ENCODE measurements at regions not wholly inside any gene's neighbourhood (a gene's known extent, or its start where the extent isn't known, plus 50 kb on each side); places are given as distances from the start of the nearest gene placed in this dataset.

GRCh38 chr6:92495242-92495641 is 924.1 kb downstream of the EPHA7 start:
- Mint-ChIP-seq H3K4me1 (no peaks in the 10 kb centered on the region), H3K36me3 (ENCODE audit: low read depth) (no peaks in the 10 kb centered on the region), H3K9me3 (no peaks in the 10 kb centered on the region), H3K27ac (no peak overlapping the region), H3K27me3 (ENCODE audit: low read depth) (no peaks in the 10 kb centered on the region), H3K4me3 (no peak overlapping the region)
- no peak for TF ChIP-seq CTCF (IDR thresholded peaks at IDR 0.05; ENCODE audit: unreplicated experiment in 3 of 3)

- H3K27me3 Mint-ChIP-seq (ENCODE audit: low read depth), result no peaks in the 10 kb centered on the region
- peaks cover 25% of the 10 kb centered on the region for H3K9me3 Mint-ChIP-seq
- H3K27ac Mint-ChIP-seq, result no peak overlapping the region
- H3K4me3 Mint-ChIP-seq, result no peak overlapping the region
- TF ChIP-seq CTCF (IDR thresholded peaks at IDR 0.05; ENCODE audit: unreplicated experiment in 3 of 3), result no peak
- H3K36me3 Mint-ChIP-seq (ENCODE audit: low read depth), result peaks cover 4% of the 10 kb centered on the region
- H3K4me1 Mint-ChIP-seq, result peaks cover 5% of the 10 kb centered on the region
Observed at GRCh38 chr6:92485487-92485886, 933.9 kb downstream of the EPHA7 start.

- no peak for TF ChIP-seq CTCF (IDR thresholded peaks at IDR 0.05; ENCODE audit: unreplicated experiment in 3 of 3)
- Mint-ChIP-seq H3K36me3 (ENCODE audit: low read depth) (no peaks in the 10 kb centered on the region), H3K27me3 (ENCODE audit: low read depth) (no peaks in the 10 kb centered on the region), H3K27ac (no peak overlapping the region), H3K9me3 (peaks cover 12% of the 10 kb centered on the region), H3K4me1 (peaks cover 5% of the 10 kb centered on the region), H3K4me3 (no peak overlapping the region)
Observed at GRCh38 chr6:92479831-92480230, 939.5 kb downstream of the EPHA7 start.

- H3K27me3 Mint-ChIP-seq (ENCODE audit: low read depth), result no peaks in the 10 kb centered on the region
- H3K27ac Mint-ChIP-seq, result no peak overlapping the region
- TF ChIP-seq CTCF (IDR thresholded peaks at IDR 0.05; ENCODE audit: unreplicated experiment in 3 of 3), result no peak
- H3K4me3 Mint-ChIP-seq, result no peak overlapping the region
- no peaks in the 10 kb centered on the region for H3K36me3 Mint-ChIP-seq (ENCODE audit: low read depth)
- no peaks in the 10 kb centered on the region for H3K4me1 Mint-ChIP-seq
- H3K9me3 Mint-ChIP-seq, result no peaks in the 10 kb centered on the region
Observed at GRCh38 chr6:92473056-92473455, 946.3 kb downstream of the EPHA7 start.

GRCh38 chr6:92469186-92469828 is 950.1 kb downstream of the EPHA7 start:
- no peak for TF ChIP-seq CTCF (IDR thresholded peaks at IDR 0.05; ENCODE audit: unreplicated experiment in 3 of 3)
- no peaks in the 10 kb centered on the region for H3K27me3 Mint-ChIP-seq (ENCODE audit: low read depth)
- H3K4me3 Mint-ChIP-seq, result no peak overlapping the region
- H3K9me3 Mint-ChIP-seq, result peaks cover 3% of the 10 kb centered on the region
- H3K36me3 Mint-ChIP-seq (ENCODE audit: low read depth), result no peaks in the 10 kb centered on the region
- no peaks in the 10 kb centered on the region for H3K4me1 Mint-ChIP-seq
- no peak overlapping the region for H3K27ac Mint-ChIP-seq

GRCh38 chr6:92468066-92468465 is 951.3 kb downstream of the EPHA7 start:
- H3K36me3 Mint-ChIP-seq (ENCODE audit: low read depth), result no peaks in the 10 kb centered on the region
- no peak overlapping the region for H3K27ac Mint-ChIP-seq
- H3K4me3 Mint-ChIP-seq, result no peak overlapping the region
- TF ChIP-seq CTCF (IDR thresholded peaks at IDR 0.05; ENCODE audit: unreplicated experiment in 3 of 3), result no peak
- no peaks in the 10 kb centered on the region for H3K4me1 Mint-ChIP-seq
- peaks cover 3% of the 10 kb centered on the region for H3K9me3 Mint-ChIP-seq
- H3K27me3 Mint-ChIP-seq (ENCODE audit: low read depth), result no peaks in the 10 kb centered on the region

All from nephron (organoid).